NCI-H510A (cell line): ENCODE measurements at regions not wholly inside any gene's neighbourhood (a gene's known extent, or its start where the extent isn't known, plus 50 kb on each side); places are given as distances from the start of the nearest gene placed in this dataset.

ENCODE experiments used
- DNase-seq: peaks from one replicate; lab custom pipeline; 2025; lab: John Stamatoyannopoulos, UW

DNA sequence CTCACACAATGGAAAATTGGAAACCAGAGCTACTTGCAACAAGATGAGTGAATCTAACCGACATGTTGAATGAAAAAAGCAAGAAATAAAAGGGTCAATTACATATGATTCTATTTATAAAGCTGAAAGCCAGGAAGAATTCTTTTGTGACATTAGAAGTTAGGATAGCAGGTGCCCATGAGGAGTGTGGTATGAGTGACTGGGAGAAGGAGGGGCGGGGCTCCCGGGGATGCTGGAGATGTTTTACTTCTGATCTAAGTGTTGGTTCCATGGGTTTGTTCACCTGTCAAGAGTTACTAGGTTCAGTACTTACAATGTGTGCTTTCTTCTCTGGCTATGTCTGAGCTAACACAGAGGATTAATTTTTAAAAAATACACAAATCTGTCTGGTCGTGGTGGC is 60.8 kb downstream of the NSMCE3 start:
- DNase-seq, result peak; percentile 19

DNA sequence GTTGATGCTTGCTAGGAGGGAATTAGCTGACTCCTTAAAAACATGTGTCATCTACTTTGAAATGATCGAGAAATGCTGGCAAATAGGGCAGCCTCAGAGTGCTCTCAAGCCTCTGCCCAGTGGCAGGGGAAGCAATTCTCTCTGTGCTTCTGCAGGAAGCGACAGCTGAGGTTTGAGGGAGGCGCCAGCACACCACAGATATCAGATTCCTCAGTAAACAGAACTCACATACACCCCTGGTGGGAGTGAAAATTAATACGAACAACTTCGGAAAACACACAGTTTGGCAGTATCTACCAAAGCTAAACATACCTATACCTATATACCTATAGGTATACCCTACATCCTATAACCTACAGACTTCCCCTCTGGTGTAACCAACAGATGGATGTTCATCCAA is 61.3 kb downstream of the NSMCE3 start:
- peak; percentile 46 for DNase-seq

DNA sequence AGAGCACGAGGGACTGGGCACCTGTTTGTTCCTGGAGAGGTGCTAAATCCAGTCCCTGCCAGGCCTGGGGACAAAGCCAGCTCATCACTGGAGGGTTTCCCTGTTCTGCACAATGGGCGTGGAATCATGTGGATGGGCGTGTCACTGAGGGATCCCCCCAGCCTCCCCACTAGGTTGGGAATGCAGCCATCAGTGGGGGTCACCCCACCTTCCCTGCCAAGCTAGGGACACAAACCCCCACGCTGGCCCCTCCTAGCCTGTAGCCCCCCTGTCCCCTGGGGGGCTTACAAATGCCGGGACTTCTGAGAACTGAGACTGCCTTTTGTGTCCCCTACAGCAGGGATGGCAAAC is 61.9 kb downstream of the NSMCE3 start:
- DNase-seq, result no peak

DNA sequence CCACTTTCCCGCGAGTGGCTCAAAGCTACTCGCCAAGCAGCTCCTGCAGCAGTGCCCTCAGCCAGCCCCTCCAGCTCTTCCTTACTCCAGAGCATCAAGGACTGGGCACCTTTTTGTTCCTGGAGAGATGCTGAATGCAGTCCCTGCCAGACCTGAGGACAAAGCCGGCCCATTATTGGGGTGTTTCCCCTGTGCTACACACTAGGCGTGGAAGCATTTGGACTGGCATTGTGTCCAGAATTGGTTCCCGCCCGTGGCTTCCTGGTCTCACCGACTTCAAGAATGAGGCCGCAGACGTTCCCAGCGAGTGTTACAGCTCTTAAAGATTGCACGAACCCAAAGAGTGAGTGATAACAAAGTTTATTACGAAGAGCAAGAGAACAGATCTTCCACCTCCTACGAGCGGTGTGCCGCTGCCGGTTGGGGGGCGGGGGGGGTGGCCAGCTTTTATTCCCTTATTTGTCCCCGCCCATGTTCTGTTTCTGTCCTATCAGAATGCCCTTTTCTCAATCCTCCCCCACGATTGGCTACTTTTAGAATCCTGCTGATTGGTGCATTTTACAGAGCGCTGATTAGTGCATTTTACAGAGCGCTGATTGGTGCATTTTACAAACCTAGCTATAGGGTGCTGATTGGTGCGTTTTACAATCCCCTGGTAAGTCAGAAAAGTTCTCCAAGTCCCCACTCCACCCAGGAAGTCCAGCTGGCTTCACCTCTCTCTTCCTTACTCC is 62.4 kb downstream of the NSMCE3 start:
- DNase-seq, result no peak

DNA sequence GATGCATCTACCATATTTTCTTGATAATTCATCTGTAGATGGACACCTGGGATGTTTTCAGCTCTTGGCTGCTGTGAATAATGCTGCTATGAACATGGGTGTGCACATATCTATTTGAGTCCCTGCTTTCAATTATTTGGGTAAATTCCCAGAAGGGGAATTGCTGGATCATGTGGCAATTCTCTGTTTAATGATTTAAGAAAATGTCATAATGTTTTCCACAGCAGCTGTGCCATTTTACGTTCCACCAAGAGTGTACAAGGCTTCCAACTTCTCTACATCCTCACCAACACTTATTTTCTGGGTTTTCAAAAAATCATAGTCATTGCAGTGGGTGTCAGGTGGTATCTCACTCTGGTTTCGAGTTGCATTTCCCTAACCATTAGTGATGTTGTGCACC is 64.4 kb downstream of the NSMCE3 start:
- no peak for DNase-seq

DNA sequence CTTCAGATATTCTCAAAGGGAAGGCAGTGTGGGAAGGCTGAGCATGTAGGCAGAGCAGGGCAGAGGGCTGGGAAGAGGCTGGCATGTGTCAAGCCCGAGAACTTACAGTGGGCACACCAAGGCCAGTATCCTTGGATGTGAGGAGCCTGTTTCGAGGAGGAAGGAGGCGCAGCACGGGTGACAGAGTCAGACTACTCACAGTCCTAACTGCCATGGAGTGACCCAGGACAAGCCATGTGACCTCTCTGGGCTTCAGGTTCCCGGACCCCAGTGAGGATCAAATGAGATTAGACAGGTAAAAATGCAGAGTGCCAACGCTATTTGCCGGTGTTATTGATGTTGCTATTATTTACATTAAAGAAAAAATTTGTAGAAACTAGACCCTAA is 65.3 kb downstream of the NSMCE3 start:
- DNase-seq, result no peak

DNA sequence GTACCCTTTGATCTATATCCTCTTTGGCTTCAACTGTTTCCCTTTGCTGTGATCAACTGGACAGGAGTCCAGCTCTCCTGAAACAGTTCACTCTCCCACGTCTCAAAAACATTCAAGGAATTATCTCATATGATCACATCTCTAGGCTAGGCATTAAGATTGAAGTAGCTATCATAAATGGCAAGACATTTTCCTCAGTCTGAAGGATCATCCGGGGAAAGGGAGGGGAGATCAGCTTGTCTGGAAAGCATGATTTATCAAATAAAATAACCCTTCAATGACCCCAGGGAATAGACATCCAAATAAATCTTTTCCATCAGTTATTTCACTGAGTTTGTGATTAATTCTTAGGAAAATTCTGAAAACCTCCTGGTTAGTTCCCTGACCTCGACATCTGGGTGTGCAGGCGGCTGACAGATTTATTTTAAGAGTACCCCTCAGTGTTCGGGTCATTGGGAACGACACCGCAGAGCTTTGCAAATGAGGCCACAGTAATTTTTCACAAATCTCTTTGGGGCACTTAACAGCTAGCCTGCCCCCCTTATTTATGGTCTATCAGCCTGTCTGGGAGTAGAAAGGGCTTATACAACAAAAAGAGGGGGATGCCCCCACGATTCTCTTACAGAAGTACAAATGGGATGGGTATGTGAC is 65.8 kb downstream of the NSMCE3 start:
- no peak for DNase-seq

DNA sequence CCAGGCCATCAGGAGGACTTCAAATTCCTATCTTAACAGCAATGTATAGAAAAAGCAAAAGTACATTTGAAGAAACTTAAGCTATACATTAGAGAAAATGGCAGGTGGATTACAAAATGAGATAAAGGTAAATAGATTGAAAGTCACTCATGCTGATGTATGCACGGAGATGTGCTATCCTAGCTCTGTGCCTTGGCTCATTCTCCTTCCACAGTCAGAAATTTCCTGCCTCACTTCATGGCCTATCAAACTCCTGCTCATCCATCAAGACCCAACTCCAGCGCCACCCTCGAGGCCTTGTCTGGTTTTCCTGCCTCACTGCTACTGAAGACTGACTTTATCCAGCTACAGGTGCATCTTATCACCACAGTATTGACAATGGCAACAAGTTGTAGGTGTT is 72.9 kb downstream of the NSMCE3 start:
- DNase-seq, result no peak

DNA sequence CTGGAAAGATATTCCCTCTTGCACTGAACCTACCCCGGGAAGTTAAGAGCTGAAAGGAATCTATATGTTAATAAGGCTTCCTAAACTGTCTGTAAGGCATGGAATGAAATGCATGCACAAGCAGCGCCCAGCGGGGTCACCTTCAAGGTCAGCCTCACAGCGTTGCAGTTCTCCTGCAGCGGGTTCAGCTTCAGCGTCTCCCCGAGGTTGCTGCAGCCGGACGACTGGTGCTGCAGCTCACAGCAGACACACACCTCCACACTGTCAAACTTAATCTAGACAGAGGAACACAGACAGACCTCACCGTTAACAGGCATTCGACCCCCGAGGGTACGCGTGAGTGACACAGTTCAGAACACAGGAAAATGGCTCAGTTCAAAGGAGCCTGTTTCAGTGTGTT is 73.3 kb downstream of the NSMCE3 start:
- no peak for DNase-seq

DNA sequence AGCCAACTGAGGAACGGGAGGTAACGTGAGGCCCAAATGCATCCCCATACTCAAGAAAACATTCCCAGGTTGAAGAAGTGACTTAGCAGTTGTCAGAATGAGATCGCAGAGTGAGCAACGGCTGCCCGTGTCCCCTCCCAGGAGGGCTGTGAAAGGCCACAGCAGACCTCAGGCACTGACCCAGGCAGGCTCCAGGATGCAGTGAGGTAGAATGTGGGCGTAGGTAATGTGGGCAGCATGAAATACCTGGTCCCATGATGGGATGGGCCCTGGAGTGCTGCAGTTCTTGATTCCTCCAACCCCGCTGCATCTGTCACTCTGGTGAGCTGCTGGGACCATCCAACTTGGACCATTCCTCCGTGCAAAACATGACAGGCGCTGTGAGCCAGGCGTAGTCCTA is 74.8 kb downstream of the NSMCE3 start:
- DNase-seq, result no peak

DNA sequence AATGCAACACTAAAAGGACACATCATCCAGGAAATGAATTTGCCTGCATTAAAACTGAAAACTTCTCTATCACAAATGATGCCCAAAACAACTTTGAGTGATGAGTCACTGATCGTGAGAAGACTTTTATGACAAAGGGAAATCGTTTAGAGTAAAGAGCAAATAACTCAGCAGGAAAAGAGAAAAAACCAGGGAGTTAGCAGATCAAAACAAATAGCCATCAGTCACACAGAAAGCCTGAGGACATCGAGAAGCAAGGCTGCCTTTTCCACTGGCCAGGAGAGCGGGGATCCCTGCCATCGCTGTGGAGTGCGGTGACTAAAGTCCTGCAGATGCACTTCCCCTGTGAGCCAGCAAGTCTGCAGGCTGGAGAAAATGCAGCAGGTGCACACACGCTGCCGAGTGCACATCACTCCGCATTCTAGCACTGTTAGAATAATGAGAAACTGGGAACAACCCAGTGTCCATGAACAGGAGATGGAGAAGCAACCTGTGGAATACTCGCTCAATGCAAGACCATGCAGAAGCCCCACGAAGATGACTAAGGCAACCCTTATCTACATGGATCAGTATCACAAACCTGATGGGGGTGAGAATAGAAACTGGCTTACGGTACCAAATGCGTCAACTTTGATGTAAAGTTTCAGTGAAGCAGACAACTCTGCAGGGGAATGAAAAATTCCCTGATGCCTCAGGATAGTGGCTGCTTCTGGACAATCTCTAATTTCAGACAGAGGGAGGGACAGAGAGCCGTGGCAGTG is 86.4 kb downstream of the NSMCE3 start:
- DNase-seq, result no peak

DNA sequence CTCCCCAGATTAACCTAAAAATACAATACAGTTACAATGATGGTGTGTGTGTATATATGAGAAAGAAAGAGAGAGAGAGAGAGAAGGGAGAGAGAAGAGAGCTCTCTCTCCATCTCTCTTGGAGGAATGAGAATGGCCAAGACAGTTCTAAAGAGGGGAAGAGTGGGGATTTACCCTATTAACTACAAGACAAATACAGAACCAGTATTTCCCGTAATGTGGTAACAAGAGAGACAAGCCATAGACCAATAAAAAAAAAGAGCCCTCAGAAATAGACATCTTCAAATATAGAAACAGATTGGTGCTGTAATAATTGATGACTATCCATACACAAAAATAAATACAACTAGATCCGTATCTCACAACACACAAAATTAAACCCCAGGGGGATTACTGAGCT is 87.0 kb downstream of the NSMCE3 start:
- no peak for DNase-seq

DNA sequence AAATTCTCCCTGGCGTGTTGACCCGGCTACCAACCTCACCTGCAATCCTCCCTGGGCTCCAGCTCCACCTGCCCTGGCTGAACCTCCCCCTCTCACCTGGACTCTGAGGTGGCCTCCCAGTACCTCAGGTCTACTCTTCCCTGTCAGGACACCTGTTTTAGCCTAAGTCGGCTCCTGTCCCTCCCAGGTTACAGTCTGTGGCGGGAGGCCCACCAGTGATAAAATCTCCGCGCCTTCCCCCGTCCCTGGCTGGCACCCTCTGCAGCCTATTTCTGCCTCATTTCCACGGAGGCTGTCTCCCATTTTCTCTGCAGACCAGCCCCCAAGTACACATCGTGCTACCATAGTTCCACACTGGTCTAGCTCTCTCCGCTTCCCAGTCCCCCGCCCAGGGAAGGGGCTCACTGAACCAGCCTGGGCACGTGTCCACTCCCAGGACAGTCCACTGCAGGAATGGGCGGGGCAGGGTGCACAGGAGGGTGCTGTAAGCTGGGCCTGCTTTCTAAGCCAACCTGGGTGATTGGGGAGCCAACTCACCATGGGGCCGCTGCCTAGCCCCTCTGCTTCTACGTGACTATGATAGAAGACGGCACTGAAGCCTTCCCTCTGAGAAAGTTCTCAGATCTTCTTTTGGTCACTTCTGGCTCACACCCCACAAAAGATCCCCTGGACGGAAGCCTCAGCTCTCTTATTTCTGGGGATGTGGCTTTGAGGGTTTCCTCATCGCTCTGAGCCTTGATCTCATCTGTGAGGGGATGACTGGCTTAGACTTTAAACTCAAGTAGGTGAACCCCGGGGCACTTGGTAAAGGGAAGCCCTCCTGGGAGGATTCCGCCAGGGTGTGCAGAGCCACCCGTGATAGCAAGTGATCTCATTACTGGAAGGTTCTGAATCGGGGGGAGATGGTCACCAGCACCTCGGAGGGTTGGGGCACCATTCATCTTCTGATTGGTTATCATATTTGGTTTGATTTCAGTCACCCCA is 96.6 kb downstream of the NSMCE3 start:
- no peak for DNase-seq

DNA sequence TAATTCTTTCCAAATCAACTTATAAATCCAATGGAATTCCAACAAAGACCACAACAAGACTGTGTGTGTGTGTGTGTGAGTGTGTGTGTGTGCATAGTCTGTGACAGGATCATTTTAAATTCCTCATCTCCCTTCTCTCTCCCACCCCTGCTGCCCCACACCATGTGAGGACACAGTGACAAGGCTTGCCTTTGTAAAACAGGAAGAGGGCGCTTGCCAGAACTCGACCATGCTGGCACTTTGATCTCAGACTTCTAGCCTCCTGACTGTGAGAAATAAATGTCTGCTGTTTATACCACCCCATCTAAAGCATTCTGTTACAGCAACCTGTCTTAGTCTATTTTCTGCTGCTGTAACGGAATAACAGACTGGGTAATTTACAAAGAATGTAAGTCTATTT is 99.1 kb downstream of the NSMCE3 start:
- no peak for DNase-seq
